Muscle of arm (tissue), 1 donor: ENCODE measurements at regions not wholly inside any gene's neighbourhood (a gene's known extent, or its start where the extent isn't known, plus 50 kb on each side); places are given as distances from the start of the nearest gene placed in this dataset.

Experiments
- DNase-seq: peaks from one replicate; pipeline ENCODE4 v3.0.0-alpha.2; 2013

DNA sequence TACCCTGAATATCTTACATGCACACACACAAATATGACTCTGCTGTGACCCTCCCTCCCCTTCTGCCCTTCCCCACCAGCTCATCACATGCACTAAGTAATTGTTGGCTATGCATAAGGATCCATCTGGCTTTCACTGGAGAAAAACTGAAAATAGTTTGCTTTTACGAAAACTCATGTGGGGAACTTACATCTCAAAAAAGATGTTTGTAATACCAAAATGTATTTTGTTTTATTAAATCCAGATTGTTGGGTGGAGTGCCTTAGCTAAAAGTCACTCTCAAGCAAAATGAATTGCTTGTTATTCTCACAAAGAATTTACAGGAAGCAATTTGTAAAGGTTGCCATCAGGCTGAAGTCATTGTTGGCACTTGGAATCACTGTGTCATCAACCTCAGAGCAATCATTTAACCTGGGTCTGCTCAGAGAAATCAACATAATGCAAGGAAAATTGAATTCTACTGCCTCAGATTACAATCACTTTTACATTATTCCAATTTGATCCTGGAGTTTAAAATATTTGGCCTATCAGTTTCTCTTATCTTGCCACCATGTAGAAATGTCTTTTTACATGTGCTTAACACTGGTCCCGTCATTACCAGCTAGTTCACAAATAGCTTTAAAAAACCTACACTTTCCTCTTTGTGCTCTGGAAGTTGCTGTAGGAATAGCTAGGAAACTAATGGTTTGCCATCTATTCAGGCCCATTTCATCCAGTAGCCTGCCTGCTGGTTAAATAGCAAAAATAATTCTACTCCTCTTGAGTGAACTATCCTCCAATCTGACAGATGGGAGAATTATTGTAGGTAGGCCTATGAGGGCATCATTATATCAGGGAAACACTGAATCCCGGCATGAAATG, 90.3 kb upstream of the TMEM17 start:
- peak; percentile 78 for DNase-seq

DNA sequence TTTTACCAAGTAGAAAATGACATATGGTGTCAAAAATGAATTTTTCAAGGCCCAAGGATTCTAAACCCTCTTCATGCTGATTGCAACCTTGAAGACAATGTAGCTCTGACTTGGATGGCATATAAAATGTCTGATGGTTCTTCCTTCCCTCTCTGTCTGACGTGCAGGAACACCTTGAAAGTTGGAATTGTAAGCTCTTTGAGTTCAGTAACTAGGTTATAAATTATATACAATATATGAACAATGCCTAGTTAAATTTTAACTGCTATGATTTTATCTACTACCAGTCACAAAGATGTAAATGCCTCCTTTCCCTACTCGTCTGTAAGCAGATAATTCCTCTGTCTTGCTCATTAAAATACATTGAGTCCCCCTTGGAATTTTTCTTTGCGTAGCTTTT, 89.5 kb upstream of the TMEM17 start:
- DNase-seq = no peak

DNA sequence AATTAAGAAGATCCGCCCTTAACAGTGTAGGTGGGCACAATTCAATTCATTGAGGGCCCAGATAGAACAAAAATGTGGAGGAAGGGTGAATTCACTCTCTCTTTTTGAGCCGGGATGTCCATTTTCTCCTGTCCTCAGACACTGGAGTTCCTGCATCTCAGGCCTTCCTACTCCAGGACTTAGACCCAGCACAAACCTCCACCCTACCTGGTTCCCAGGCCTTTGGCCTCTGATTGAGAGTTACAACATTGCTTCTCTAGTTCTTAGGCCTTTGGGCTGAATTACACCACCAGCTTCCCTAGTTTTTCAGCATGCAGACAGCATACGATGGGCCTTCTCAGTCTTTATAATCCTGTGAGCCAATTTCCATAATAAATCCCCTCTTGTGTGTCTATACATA, 87.8 kb upstream of the TMEM17 start:
- no peak for DNase-seq

DNA sequence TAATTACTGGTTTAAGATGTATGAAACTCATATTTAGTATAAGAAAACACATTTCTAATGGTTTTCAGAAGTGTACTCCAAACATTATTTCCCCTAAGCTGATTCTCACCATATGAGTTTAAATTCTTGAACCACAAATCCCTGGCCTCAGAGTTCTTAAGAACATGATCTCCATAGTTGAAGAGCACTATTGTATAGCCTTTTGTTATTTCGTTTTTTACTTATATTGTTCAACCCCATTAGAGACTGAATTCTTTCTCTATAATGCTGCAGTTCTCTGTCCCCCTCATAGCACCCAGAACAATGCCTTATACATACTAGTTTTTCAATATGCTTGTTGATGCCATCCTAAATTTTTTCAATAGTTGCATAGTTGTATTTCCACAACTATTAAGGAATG, 85.5 kb upstream of the TMEM17 start:
- DNase-seq = no peak

GRCh38 chr2:62589691-62590356, 83.8 kb upstream of the TMEM17 start:
- DNase-seq = no peak

GRCh38 chr2:62587592-62587991, 81.6 kb upstream of the TMEM17 start:
- DNase-seq = no peak

DNA sequence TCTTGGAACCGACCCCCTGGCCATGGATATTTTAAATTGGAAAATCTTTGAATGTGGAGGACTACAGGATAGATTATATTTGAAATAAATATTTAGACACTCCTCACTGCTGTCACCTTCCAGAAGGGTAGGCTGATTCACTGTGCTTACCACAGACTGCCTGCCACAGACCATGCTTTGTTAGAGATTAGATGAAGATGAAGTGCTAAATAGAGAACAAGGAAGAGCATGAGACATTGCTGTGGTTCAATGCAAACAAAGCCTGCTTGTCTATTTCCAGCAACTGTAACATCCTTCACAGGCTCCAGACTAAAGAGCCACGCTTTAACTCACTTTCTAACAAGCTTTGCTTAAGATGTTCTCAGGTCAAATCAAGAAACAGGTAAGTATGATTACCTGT, 81.0 kb upstream of the TMEM17 start:
- DNase-seq = no peak

DNA sequence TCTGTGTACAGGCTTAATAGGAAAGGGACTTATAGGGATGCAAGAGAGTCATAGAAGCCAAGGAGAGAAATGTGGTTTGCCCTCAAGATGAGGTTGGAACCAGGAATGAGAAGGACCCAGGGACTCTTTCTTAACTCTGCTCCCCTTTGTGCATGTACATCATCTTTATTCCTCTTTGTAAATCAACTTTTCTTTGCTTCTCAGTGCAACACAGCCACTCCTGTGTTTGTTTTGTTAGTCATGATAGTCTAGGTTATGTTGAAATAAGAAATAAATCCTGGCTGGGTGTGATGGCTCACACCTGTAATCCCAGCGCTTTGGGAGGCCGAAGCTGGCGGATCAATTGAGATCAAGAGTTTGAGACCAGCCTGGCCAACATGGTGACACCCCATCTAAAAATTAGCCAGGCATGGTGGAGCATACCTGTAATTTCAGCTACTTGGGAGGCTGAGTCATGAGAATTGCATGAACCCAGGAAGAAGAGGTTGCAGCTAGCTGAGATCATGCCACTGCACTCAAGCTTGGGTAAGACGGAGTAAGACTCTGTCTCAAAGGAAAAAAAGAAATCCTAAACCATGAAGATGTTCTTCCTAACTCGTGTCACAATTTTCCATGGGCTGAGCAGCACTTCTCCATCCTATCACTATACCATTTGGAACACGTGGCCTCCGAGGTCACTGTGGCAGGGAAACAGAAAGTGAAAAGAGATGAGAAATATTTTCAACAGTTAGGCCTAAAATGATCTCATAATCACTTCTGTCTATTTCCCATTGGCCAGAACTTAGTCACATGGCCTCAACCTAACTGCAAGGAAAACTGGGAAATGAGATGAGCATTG, 73.0 kb upstream of the TMEM17 start:
- no peak for DNase-seq

GRCh38 chr2:62577994-62578781, 72.2 kb upstream of the TMEM17 start:
- DNase-seq = peak; percentile 51

DNA sequence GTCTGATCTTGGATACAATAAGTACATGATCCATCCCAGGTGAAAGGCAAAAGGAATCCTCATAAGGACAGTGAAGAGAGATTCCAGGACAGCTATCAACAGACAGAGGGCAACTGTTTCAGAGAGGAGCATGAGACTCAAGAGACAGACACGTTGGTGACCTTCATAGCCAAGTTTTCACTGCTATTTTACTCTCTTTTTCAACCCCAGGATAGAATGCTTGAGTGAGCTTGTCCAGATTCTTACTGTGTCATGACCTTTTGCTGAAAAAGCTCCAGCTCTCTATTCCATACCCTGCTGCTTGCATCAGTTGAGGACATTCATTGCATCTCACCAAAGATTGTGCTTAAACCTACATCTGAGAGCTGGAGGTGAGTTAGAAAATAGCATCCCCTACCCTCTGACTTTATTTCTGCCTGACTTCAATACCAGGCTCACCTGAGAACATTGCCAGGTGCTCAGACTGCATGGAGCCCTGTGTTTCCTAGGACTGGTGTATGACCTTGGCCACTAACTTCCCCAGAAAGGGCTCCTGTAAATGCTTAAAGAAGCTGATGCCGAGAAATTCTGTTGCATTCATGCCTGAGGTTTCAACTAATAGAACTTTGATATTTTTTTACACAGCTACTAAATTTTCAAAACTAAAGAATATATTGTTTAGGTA, 70.4 kb upstream of the TMEM17 start:
- no peak for DNase-seq

- DNase-seq = no peak
These were observed 67.9 kb upstream of the TMEM17 start for GRCh38 chr2:62573936-62574335.

DNA sequence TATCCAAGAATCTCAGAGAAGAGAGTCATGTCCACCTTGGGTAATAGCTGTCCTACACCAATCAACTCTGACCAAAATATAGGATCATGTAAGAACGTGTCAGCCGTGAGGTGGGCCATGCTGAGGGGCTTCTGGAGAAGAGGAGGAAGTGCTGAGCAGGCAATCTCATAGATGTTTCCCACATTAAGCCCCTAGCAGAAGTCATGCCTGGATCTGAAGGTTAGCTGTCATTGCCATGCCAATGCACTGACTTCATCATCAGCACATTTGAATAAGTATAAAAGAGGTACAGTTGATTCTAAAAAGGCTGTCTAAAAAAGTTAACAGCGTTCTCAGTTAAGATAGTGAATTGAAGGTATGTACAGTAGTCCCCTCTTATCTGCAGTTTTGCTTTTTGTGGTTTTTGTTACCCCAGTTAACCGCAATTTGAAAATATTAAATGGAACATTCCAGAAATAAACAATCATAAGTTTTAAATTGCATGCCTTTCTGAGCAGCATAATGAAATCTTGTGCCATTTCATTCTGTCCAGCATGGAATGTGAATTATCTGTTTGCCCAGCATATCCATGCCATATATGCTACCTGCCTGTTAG, 67.2 kb upstream of the TMEM17 start:
- no peak for DNase-seq

GRCh38 chr2:62570861-62571698, 65.1 kb upstream of the TMEM17 start:
- DNase-seq = no peak

- DNase-seq = no peak
These were observed 64.2 kb upstream of the TMEM17 start for GRCh38 chr2:62569907-62570841.

DNA sequence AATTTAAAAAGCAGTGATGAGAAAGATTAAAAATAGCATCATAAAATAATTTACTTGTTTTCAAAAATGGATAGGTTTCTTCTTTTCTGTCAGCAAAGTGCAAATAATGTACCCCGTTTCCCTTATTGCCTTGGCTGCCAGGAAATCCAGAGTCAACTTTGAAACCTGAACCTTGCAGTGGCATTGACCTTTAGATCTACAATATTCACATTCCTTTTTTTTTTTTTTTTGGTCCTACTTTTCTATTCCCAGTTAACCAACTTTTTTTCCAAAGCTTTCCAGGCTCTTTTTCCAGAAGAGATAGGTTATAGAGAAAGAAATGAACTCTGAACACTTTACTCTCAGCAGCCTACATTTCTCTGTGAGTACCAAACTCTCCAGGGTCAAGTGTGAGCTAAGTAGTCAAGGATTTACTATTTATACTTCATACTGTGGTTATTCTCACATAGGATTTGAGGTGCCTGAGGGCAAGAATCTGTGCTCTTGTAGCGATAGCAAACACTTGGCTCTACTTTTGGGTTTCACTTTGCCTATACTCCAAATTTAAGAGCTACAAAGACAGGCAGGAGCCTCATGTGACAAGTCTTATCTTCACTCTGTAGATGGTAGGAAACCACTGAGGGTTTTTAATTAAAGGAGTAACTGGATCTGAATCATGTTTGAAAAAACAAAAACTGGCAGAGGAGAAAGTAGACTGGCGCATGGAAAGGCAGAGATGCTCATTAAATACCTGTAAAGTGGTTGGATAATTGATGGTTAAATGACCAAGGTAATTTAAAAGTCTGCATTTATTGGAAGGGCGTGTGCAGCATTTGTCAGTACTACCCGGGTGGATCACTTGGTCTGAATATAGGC, 63.2 kb upstream of the TMEM17 start:
- no peak for DNase-seq

GRCh38 chr2:62568074-62568473, 62.1 kb upstream of the TMEM17 start:
- no peak for DNase-seq

- no peak for DNase-seq
These were observed 61.7 kb upstream of the TMEM17 start for GRCh38 chr2:62567669-62568068.

GRCh38 chr2:62566847-62567246, 60.9 kb upstream of the TMEM17 start:
- no peak for DNase-seq
